ENCODE measurements at regions not wholly inside any gene's neighbourhood (a gene's known extent, or its start where the extent isn't known, plus 50 kb on each side); places are given as distances from the start of the nearest gene placed in this dataset.

DNA sequence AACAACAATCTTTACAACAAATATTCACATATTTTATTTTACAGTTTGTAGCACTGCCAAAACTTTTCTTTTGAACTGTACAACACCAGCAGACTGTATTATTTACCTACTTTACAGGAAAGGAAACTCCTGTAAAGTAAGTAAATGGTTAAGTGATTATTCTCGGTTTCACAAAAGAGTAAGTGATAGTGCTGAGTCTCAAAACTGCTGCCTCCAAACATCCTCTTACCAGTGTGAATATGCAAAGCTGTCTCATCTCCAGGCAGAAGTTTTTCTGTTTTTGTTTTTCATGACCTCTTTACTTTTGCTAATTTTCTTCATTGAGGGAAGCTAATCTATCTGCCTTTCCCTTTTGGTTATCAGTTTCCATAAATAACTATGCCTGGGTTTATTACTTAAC lies 286.7 kb downstream of the SRGAP2C start:
- in situ Hi-C loops (cut with MboI; ENCODE audit: low sequenced_read_pairs), result no loop called here

More for the DNA sequence above, 286.7 kb downstream of the SRGAP2C start:
- Histone ChIP-seq H3K79me1 (ENCODE audit: low read depth in 1 of 2, low read length in 2 of 2) (no peaks in the 10 kb centered on the region), H2BK20ac (ENCODE audit: low read depth, low read length) (no peak overlapping the region), H3K4ac (ENCODE audit: low read depth, low read length) (no peak overlapping the region), H3K23ac (ENCODE audit: low read depth, low read length) (no peak overlapping the region), H4K20me1 (ENCODE audit: insufficient read depth, low read length) (no peaks in the 10 kb centered on the region), H2AFZ (replicated peaks; ENCODE audit: low read length, poor library complexity) (no peak overlapping the region), H3K9ac (ENCODE audit: low read depth, low read length) (no peak overlapping the region), H3K14ac (replicated peaks; ENCODE audit: low read depth, low read length) (no peak overlapping the region), H2BK15ac (ENCODE audit: low read depth, low read length) (no peak overlapping the region), H3K4me1 (ENCODE audit: control insufficient read depth, insufficient read depth, low read length) (no peaks in the 10 kb centered on the region), H3K4me3 (ENCODE audit: insufficient read depth, low read depth, low read length) (no peak overlapping the region), H2BK5ac (ENCODE audit: low read depth, low read length, poor library complexity, severe bottlenecking) (no peak overlapping the region), H4K8ac (ENCODE audit: low read depth in 2 of 2, low read length in 2 of 2) (no peak overlapping the region), H3K4me2 (ENCODE audit: low read depth, low read length) (no peak overlapping the region), H3K56ac (ENCODE audit: extremely low read depth, insufficient read depth, low read length) (no peak overlapping the region), H3K36me3 (ENCODE audit: control insufficient read depth, insufficient read depth, low read length) (no peaks in the 10 kb centered on the region), H3K27me3 (ENCODE audit: control insufficient read depth, insufficient read depth, low read length) (no peaks in the 10 kb centered on the region; the same call in 1 of the 2 replicates), H3K27ac (ENCODE audit: insufficient read depth, low read length) (no peak overlapping the region), H3K9me3 (ENCODE audit: control insufficient read depth, insufficient read depth, low read length) (no peaks in the 10 kb centered on the region), H3K9me1 (ENCODE audit: insufficient read depth, low read length) (no peaks in the 10 kb centered on the region), H4K91ac (ENCODE audit: insufficient read depth, low read depth, low read length) (no peak overlapping the region), H2AK9ac (replicated peaks; ENCODE audit: low read depth, low read length, poor library complexity) (no peak overlapping the region), H2BK120ac (ENCODE audit: low read depth, low read length) (no peak overlapping the region), H2AK5ac (ENCODE audit: low read depth, low read length) (no peak overlapping the region), H4K5ac (ENCODE audit: low read depth, low read length) (no peak overlapping the region), H3K18ac (ENCODE audit: low read depth, low read length) (no peak overlapping the region)
- TF ChIP-seq SMC3 (IDR thresholded peaks at IDR 0.05; ENCODE audit: low read depth, low read length), result no peak
- no peak for TF ChIP-seq RFX5 (IDR thresholded peaks at IDR 0.05; ENCODE audit: low read depth, low read length)
- no peak for TF ChIP-seq CHD1 (IDR thresholded peaks at IDR 0.05; ENCODE audit: low read depth, low read length)
- TF ChIP-seq MAFK (IDR thresholded peaks at IDR 0.05; ENCODE audit: low read depth, low read length), result no peak
- no peak for TF ChIP-seq ELK1 (IDR thresholded peaks at IDR 0.05; ENCODE audit: borderline replicate concordance, low read depth, low read length)
- TF ChIP-seq POLR2A (IDR thresholded peaks at IDR 0.05; ENCODE audit: low read depth, low read length), result no peak
- no peak for TF ChIP-seq FOS (IDR thresholded peaks at IDR 0.05; ENCODE audit: low read depth, low read length)
- no peak for TF ChIP-seq CTCF (conservative IDR thresholded peaks at IDR 0.05; ENCODE audit: low read depth, low read length)
- TF ChIP-seq USF2 (IDR thresholded peaks at IDR 0.05; ENCODE audit: low read depth, low read length), result no peak
- no peak for TF ChIP-seq RCOR1 (IDR thresholded peaks at IDR 0.05; ENCODE audit: insufficient replicate concordance, low read length)
- TF ChIP-seq NFE2L2 (IDR thresholded peaks at IDR 0.05; ENCODE audit: low read depth, low read length), result no peak
- TF ChIP-seq CEBPB (IDR thresholded peaks at IDR 0.05; ENCODE audit: low read depth, low read length), result no peak
- no peak for TF ChIP-seq MXI1 (IDR thresholded peaks at IDR 0.05; ENCODE audit: borderline replicate concordance, low read depth, low read length)
- no peak for TF ChIP-seq RAD21 (IDR thresholded peaks at IDR 0.05; ENCODE audit: low read length)
- no peak for TF ChIP-seq MAZ (IDR thresholded peaks at IDR 0.05; ENCODE audit: borderline replicate concordance, low read depth, low read length)
- intact Hi-C loops (cut with micrococcal nuclease), result loop anchor here (5.0 kb wide), 2 partner anchors 39 to 86 kb away; no protein-coding TSS in a partner anchor
- DNase-seq (no peak), ATAC-seq (ENCODE audit: low read depth) (no peak)
- no CpG with 5 or more reads among the region's 1 CpG for WGBS, 2 experiments (ENCODE audit: extremely low coverage in 2 of 2, insufficient read length in 1 of 2)
- BruUV-seq (replicated peaks), result no TSS peak
- CTCF ChIA-PET, result no interaction called here
- dilution Hi-C loops (cut with HindIII; ENCODE audit: low sequenced_read_pairs, unreplicated experiment), result no loop called here
- POLR2A ChIA-PET (ENCODE audit: unreplicated experiment), result no interaction called here
